IPS-20b (cell line): ENCODE measurements at regions not wholly inside any gene's neighbourhood (a gene's known extent, or its start where the extent isn't known, plus 50 kb on each side); places are given as distances from the start of the nearest gene placed in this dataset.

Source experiments
- H3K27ac ChIP-seq: one replicate; pipeline ENCODE4 v1.5.1; 2013; ENCODE audit warnings: low read length
- H3K27me3 ChIP-seq: 2 replicates; pipeline ENCODE4 v1.6.1; 2013; ENCODE audit warnings: mild to moderate bottlenecking, low read length, inconsistent platforms; ENCODE audit not compliant: insufficient read depth
- H3K36me3 ChIP-seq: 2 replicates; pipeline ENCODE4 v1.6.1; 2013; ENCODE audit warnings: low read depth, mild to moderate bottlenecking, inconsistent platforms, low read length, moderate library complexity; ENCODE audit not compliant: insufficient read depth
- H3K4me1 ChIP-seq: 2 replicates; pipeline ENCODE4 v1.6.1; 2013; ENCODE audit warnings: mild to moderate bottlenecking, control low read depth, inconsistent platforms, low read length, moderate library complexity; ENCODE audit not compliant: insufficient read depth
- H3K4me3 ChIP-seq: 2 replicates; pipeline ENCODE4 v1.5.1; 2013; ENCODE audit warnings: mild to moderate bottlenecking, low read length, inconsistent platforms
- H3K9ac ChIP-seq: 2 replicates; pipeline ENCODE4 v1.6.1; 2013; ENCODE audit warnings: low read depth, mild to moderate bottlenecking, inconsistent platforms, low read length, moderate library complexity
- H3K9me3 ChIP-seq: 2 replicates; pipeline ENCODE4 v1.6.1; 2013; ENCODE audit warnings: mild to moderate bottlenecking, low read depth, low read length, inconsistent platforms; ENCODE audit not compliant: insufficient read depth

DNA sequence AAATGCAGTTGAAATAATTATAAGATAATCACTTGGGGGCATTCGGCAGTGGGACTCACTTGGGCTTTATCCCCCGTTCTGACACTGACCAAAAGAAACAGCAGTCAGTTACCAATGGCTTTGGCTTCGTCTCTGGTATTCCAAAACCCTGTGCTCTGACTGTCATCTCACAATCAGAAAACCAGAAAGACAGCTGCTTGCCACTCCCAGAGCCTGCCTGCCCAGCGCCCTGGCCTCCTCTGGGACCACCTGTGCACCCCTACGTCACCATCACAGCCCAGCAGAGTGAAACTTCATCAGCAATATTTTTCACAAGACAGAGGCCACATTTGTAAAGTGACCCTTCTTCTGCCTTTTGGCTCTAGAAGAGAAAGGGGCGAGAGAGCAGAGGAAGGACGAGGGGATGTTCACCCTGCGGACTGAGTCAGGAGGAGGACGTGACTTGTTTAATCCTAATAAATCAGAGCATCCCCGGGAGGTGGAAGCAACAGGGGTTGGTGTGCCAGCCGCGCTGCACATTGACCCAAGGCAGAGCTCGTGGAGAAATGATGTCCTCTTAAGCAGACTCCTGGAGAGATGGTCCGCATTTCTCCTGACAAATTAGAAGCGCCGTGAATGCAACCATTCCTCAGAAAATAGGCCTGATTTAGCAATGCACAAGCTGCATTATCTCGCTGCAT is 397.8 kb upstream of the ZNF507 start:
- Histone ChIP-seq H3K27ac (no peak overlapping the region), H3K9me3 (no peaks in the 10 kb centered on the region), H3K36me3 (no peaks in the 10 kb centered on the region), H3K4me3 (no peak overlapping the region), H3K4me1 (no peaks in the 10 kb centered on the region), H3K9ac (no peak overlapping the region), H3K27me3 (no peaks in the 10 kb centered on the region)

DNA sequence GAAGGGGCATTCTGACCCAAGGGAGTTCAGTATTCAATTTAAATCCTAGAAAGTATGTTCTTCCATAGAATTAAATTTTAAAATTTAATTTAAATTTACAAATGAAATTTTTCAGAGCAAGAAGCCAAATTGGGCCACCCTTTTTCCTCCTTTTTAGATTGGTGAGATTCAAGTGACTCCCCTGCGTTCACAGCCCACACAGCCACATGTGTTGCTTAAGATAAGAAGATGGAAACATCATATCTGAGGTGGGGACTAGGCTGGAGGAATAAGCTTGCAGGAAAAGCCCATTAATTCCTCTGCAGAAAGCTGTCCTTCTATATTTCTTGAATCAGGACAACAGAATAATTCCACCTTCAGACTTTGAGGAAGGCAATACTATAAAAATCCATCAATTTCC is 392.7 kb upstream of the ZNF507 start:
- Histone ChIP-seq H3K36me3 (no peaks in the 10 kb centered on the region), H3K9ac (no peak overlapping the region), H3K4me1 (no peaks in the 10 kb centered on the region), H3K9me3 (no peaks in the 10 kb centered on the region), H3K27ac (no peak overlapping the region), H3K4me3 (no peak overlapping the region), H3K27me3 (no peaks in the 10 kb centered on the region)

DNA sequence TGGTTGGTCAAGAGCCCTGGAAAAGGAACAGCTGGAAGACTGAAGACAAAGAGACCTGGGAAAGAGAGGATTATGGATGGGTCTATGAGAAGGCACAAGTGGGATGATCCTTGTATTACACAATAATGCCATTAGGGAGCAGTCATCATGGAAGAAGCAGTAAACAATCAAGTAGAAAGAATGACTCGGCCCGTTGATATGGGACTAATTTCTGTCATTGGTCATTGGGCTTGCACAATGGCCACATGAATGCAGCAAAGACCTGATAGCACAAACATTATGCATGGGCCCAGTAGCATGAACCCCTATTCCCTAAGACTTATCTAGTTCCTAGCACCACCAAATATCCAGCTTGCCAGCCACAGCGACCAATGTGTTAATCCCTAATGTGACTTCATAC is 390.3 kb upstream of the ZNF507 start:
- Histone ChIP-seq H3K4me3 (no peak overlapping the region), H3K36me3 (no peaks in the 10 kb centered on the region), H3K4me1 (no peaks in the 10 kb centered on the region), H3K27me3 (no peaks in the 10 kb centered on the region), H3K9ac (no peak overlapping the region), H3K9me3 (no peaks in the 10 kb centered on the region), H3K27ac (no peak overlapping the region)

DNA sequence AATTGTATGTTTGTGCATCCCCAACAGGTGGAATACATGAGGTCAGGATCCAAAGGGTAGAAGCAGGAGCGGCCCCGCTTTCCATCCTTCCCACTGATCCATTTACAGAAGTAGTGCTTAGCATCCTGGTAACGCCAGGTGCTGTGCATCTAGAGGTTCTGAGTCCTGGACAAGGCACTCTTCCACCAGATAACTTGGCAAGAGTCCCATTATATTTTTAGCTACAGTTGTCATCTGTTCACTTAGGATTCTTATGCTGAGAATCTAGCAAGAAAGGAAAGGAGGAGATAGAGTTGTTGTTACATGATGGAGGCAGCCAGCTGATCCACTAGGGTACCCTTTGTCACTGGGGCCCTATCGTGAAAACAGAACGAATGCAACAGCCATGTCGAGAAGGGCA is 389.5 kb upstream of the ZNF507 start:
- H3K27me3 ChIP-seq, result no peaks in the 10 kb centered on the region; the same call in 1 of the 2 replicates
- no peak overlapping the region for H3K27ac ChIP-seq
- no peak overlapping the region for H3K4me3 ChIP-seq
- H3K4me1 ChIP-seq, result no peaks in the 10 kb centered on the region
- no peak overlapping the region for H3K9ac ChIP-seq
- H3K9me3 ChIP-seq, result no peaks in the 10 kb centered on the region
- no peaks in the 10 kb centered on the region for H3K36me3 ChIP-seq

DNA sequence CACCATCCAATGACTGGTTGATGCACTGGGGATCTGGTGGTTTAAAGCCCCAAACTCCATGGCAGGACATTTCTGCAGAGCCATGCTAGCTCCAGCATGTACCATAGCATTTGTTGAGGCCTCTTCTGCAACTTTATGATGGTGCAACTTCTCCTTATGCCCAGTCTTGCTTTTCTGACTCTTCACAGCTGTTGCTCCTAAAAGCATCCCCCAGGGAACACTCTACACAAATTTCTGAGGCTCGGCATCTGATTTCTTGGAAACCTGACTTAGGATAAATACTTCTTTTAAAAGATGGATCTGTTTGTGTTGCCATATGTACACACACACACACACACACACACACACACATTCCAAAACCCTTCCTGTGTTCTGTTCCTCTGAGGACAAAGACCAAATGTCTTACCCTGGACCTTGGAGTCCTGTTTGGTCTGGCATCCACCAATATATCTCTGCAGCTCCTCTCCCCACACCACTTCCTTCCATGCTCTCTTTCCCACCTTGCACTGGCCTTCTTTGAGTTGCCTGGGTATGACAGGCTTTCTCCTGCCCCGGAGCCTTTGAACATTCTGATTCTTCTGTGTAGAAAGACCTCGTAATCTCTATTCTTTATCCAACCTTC is 388.5 kb upstream of the ZNF507 start:
- Histone ChIP-seq H3K4me1 (no peaks in the 10 kb centered on the region), H3K36me3 (no peaks in the 10 kb centered on the region), H3K9ac (no peak overlapping the region), H3K9me3 (no peaks in the 10 kb centered on the region), H3K27ac (no peak overlapping the region), H3K27me3 (no peaks in the 10 kb centered on the region; the same call in 1 of the 2 replicates), H3K4me3 (no peak overlapping the region)

DNA sequence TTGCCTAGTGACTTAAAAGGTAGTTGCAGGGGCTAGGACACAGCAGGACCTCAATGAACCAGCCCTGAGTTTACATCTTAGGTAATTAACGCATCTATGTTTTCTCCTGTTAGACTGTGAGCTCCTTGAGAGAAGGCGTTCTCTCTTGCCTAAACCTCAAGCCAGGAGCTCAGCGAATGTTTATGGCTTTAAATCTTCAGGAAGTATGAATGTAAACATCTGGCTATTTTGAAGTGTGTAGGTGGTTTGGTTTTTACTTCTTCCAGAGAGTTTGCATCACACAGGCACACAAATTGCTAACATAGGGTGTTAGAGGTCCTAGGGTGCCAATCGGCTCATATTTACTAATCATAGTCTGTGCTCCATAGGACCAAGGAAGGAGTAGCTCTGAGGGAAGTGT is 387.7 kb upstream of the ZNF507 start:
- Histone ChIP-seq H3K27ac (no peak overlapping the region), H3K9ac (no peak overlapping the region), H3K27me3 (no peaks in the 10 kb centered on the region; the same call in 1 of the 2 replicates), H3K4me1 (no peaks in the 10 kb centered on the region), H3K9me3 (no peaks in the 10 kb centered on the region), H3K4me3 (no peak overlapping the region), H3K36me3 (no peaks in the 10 kb centered on the region)

DNA sequence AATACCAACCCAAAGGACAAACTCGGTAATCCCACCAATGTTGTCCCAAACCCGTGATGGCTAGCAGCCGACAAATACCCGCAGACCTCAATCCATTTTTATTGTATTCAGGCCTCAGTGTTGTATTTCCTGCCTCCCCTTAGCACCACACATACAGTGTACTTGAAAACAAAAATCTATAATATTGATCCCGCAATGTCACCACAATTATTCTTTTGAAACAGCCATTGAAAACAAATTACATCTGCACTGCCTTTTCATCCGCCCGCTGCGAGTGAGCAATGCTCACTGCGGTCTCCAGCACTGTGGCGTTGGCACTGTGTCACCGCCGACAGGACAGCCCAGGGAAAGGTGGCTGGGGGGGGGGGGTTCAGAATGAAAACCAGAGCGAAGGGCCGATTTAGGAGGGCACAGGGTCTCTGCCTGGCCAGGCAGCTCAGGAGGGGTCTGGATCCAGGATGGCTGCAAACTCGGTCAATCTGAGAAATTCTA is 385.8 kb upstream of the ZNF507 start:
- Histone ChIP-seq H3K27me3 (no peaks in the 10 kb centered on the region; the same call in 1 of the 2 replicates), H3K36me3 (no peaks in the 10 kb centered on the region), H3K9me3 (no peaks in the 10 kb centered on the region), H3K4me3 (no peak overlapping the region), H3K9ac (no peak overlapping the region), H3K27ac (no peak overlapping the region), H3K4me1 (no peaks in the 10 kb centered on the region)

DNA sequence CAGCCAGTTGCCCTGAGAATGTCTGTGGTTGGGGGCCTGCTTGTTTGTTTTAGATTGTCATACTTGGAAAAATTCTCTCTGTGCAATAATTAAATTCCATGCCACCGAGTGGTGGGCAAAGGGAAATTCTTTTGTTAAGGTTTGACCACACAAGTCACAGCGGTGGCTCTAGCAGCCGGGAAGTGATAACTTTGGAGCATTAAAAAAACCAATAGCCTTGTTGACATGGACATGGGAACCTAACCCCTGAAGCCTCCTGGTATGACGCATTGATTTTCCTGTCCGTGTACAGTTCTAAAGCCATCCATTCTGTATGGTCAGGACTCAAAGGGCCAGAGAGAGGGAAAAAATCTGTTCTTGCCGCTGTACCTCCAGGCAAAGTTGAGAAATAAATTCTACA is 384.9 kb upstream of the ZNF507 start:
- Histone ChIP-seq H3K4me1 (no peaks in the 10 kb centered on the region), H3K4me3 (no peak overlapping the region), H3K9ac (no peak overlapping the region), H3K27me3 (no peaks in the 10 kb centered on the region; the same call in 1 of the 2 replicates), H3K36me3 (no peaks in the 10 kb centered on the region), H3K9me3 (no peaks in the 10 kb centered on the region), H3K27ac (no peak overlapping the region)

DNA sequence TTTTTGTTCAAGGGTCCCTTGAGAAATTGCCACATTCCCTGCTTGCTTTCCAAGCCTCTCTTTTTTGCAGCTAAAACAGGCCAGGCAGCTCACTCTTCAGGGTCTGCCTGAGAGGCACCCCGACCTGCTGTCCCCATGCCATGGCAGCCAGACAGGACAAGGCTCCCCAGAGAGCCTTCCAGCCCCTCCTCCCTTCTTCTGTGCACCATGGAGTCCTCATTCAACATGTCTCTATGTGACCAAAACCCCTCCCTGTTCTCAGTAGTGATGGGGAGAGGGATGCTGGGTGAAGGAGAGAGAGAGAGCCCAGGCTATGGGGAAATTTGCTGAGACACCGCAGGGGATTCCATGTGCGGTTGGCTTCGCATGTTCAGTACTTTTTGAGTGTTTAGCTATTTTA is 384.2 kb upstream of the ZNF507 start:
- Histone ChIP-seq H3K27me3 (no peaks in the 10 kb centered on the region; the same call in 1 of the 2 replicates), H3K9me3 (no peaks in the 10 kb centered on the region), H3K36me3 (no peaks in the 10 kb centered on the region), H3K9ac (no peak overlapping the region), H3K4me1 (no peaks in the 10 kb centered on the region), H3K4me3 (no peak overlapping the region), H3K27ac (no peak overlapping the region)

DNA sequence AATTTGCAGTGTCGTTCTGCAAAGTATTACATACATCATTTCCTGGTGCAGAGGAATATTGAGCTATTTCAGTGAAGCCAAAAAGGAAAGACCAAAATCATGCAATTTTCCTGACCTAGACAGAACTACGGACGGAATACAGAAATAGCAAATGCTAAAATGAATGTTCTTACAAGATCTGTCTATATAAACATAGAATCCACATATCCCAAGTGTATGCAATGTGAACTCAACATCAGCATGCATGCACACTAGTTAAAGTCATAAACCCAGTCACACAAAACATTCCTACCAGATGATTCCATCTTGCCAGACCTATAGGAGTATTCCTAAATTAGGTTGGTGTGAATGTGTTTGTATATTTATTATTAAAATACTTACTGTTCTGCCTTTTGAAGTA is 383.7 kb upstream of the ZNF507 start:
- H3K27ac ChIP-seq, result no peak overlapping the region
- H3K9ac ChIP-seq, result no peak overlapping the region
- H3K4me1 ChIP-seq, result no peaks in the 10 kb centered on the region
- H3K36me3 ChIP-seq, result no peaks in the 10 kb centered on the region
- no peak overlapping the region for H3K4me3 ChIP-seq
- H3K27me3 ChIP-seq, result no peaks in the 10 kb centered on the region; the same call in 1 of the 2 replicates
- no peaks in the 10 kb centered on the region for H3K9me3 ChIP-seq

DNA sequence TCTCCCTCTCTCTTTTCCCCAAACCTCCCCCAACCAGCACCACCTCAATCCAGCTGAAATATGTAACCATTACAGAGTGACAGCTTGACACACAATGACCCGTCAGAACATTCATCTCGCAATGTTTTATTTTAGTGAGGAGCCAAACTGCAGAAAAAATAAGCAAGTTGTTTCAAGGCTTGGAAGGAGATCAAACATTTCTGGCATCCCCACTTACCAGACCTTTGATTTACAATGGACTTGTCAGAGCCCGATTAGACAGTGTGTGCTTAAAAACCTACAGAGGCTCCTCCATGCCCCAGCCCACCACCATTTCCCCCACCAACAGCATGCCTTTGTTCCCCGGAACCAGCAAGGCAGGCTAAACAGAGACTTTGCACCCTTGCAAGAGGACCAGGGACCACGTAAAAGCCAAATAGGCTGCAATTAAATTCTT is 382.8 kb upstream of the ZNF507 start:
- no peaks in the 10 kb centered on the region for H3K36me3 ChIP-seq
- H3K4me3 ChIP-seq, result no peak overlapping the region
- no peaks in the 10 kb centered on the region for H3K4me1 ChIP-seq
- H3K27ac ChIP-seq, result no peak overlapping the region
- no peak overlapping the region for H3K9ac ChIP-seq
- H3K9me3 ChIP-seq, result no peaks in the 10 kb centered on the region
- H3K27me3 ChIP-seq, result no peaks in the 10 kb centered on the region; the same call in 1 of the 2 replicates

DNA sequence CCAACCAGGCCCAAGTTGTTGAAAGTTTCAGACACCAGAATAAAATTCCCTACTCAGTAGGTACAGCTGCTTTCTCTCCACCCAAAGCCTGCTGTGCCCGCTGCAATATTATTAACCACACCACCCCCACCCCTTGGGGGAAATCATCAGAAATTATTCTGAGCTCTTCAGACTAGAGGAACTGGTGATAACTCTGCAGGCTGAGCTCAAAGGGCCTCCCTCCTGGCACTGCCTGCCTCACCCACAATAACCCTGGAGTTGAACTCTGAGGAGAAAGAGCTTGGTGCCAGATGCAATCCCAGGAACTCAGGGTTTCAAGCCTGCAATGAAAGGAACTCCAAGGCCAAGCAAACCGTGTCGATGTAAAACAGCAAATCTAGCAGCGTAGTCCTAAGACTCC is 381.7 kb upstream of the ZNF507 start:
- no peak overlapping the region for H3K4me3 ChIP-seq
- H3K4me1 ChIP-seq, result no peaks in the 10 kb centered on the region
- no peaks in the 10 kb centered on the region; the same call in 1 of the 2 replicates for H3K27me3 ChIP-seq
- no peak overlapping the region for H3K9ac ChIP-seq
- no peaks in the 10 kb centered on the region for H3K36me3 ChIP-seq
- H3K9me3 ChIP-seq, result no peaks in the 10 kb centered on the region
- no peak overlapping the region for H3K27ac ChIP-seq
